Gastroesophageal sphincter (tissue), 4 donors: ENCODE measurements at regions not wholly inside any gene's neighbourhood (a gene's known extent, or its start where the extent isn't known, plus 50 kb on each side); places are given as distances from the start of the nearest gene placed in this dataset.

Experiments used
- ATAC-seq: fragments of 150-250 bp; one replicate; pipeline ENCODE4 v1.9.1; 2016; ENCODE audit warnings: mild to moderate bottlenecking, moderate library complexity
- H3K27ac ChIP-seq, 4 donors: fragments of 200-600 bp; sonication (generic) in 3 of 4; 1 replicate in 3 of 4; 2 replicates in 1 of 4; pipeline ENCODE4 v1.5.1; 2016 to 2019
- H3K27me3 ChIP-seq: fragments of 200-600 bp; sonication (generic); one replicate; pipeline ENCODE4 v1.5.1; 2019
- H3K36me3 ChIP-seq, 2 donors: fragments of 200-600 bp; sonication (generic); one replicate each; pipeline ENCODE4 v1.5.1; 2019; ENCODE audit warnings: control low read depth in 1 of 2
- H3K4me1 ChIP-seq, 3 donors: fragments of 200-600 bp; sonication (generic); 1 replicate in 2 of 3; 2 replicates in 1 of 3; pipeline ENCODE4 v1.5.1; 2016 to 2019; ENCODE audit warnings: control low read depth in 2 of 3
- H3K4me3 ChIP-seq, 2 donors: fragments of 200-600 bp; sonication (generic); one replicate each; pipeline ENCODE4 v1.5.1; 2019; ENCODE audit warnings: mild to moderate bottlenecking in 1 of 2, moderate library complexity in 1 of 2
- H3K9me3 ChIP-seq, 3 donors: fragments of 200-600 bp; sonication (generic); one replicate each; pipeline ENCODE4 v1.5.1; 2017 to 2019; ENCODE audit warnings: control low read depth in 2 of 3
- EP300 ChIP-seq: sonication (generic); formaldehyde crosslinking; IDR thresholded peaks from one replicate; pipeline ENCODE4 v1.6.1; 2017; ENCODE audit warnings: antibody characterized with exemption, mild to moderate bottlenecking
- POLR2A ChIP-seq, 2 donors: fragments of 450-650 bp; IDR thresholded peaks; one replicate each; pipeline ENCODE4 v1.6.1; 2017; ENCODE audit warnings: antibody characterized with exemption in 2 of 2, mild to moderate bottlenecking in 2 of 2, moderate library complexity in 1 of 2
- POLR2AphosphoS5 ChIP-seq: sonication (generic); formaldehyde crosslinking; IDR thresholded peaks from one replicate; pipeline ENCODE4 v1.6.1; 2017; ENCODE audit warnings: antibody characterized with exemption
- WGBS, 2 donors: methylation state at CpG; one replicate each; pipeline ENCODE4 v1.1.5; 2018; ENCODE audit warnings: low coverage in 1 of 2; 5-methylcytosine and 5-hydroxymethylcytosine counted together
- TF ChIP-seq, protein P1 (sequence below), 4 experiments: fragments of 200-600 bp in 2 of 4; fragments of 450-650 bp in 2 of 4; sonication (generic) in 1 of 4; IDR thresholded peaks; one replicate each; pipeline ENCODE4 v1.5.1; 2017 to 2019; ENCODE audit warnings: antibody characterized with exemption in 4 of 4, mild to moderate bottlenecking in 2 of 4, moderate library complexity in 2 of 4

DNA sequence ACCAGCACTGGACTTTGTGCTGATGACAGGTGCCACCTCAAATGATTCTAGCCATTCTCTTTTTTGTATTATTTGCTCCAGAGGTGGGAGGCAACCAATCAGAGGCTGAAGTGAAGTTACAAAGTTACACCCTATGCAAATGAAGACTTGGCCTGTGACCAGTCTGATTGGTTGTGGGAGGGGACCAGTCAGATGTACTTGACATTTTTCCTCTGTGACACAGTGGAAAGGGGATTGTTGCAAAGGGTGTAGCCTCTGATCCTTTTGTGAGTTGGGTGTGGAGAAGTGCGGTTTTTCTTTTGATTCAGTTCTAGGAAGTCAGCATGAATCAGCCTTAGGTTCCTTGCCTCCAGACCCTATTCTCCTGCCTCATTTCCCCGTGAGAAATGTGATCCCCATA lies 244.0 kb downstream of the ARL6IP6 start:
- Histone ChIP-seq H3K9me3 (no peaks in the 10 kb centered on the region), H3K4me3 (no peak overlapping the region), H3K27me3 (no peaks in the 10 kb centered on the region), H3K36me3 (no peaks in the 10 kb centered on the region), H3K4me1 (no peaks in the 10 kb centered on the region), H3K27ac (no peak overlapping the region)
- 49 to 100% methylated on average over 1 to 2 of the region's 2 CpGs for WGBS, 2 donors
- TF ChIP-seq POLR2A (IDR thresholded peaks at IDR 0.05) (no peak), EP300 (no peak), POLR2AphosphoS5 (no peak)
- TF ChIP-seq, protein P1, sequence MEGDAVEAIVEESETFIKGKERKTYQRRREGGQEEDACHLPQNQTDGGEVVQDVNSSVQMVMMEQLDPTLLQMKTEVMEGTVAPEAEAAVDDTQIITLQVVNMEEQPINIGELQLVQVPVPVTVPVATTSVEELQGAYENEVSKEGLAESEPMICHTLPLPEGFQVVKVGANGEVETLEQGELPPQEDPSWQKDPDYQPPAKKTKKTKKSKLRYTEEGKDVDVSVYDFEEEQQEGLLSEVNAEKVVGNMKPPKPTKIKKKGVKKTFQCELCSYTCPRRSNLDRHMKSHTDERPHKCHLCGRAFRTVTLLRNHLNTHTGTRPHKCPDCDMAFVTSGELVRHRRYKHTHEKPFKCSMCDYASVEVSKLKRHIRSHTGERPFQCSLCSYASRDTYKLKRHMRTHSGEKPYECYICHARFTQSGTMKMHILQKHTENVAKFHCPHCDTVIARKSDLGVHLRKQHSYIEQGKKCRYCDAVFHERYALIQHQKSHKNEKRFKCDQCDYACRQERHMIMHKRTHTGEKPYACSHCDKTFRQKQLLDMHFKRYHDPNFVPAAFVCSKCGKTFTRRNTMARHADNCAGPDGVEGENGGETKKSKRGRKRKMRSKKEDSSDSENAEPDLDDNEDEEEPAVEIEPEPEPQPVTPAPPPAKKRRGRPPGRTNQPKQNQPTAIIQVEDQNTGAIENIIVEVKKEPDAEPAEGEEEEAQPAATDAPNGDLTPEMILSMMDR (IDR thresholded peaks at IDR 0.05): no peak
- ATAC-seq: no peak

DNA sequence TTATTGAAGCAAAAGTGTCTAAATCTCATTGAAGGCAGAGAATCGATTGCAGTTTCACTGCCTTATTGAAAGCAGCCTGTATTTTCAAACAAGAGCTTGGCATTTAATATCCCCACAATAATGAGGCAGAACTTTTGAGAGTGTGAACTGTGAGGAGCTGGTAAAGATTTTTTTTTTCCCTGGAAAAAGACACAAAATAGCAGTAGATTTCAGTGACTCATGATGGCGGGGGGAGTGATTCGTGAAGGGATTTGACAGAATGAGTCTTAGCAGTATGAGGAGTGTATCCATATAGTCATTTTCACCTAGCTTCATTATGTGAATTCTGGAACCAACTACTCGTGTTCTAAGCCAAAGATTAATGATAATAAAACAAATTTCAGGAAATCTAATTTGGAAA lies 242.9 kb downstream of the ARL6IP6 start:
- H3K27me3 ChIP-seq: no peaks in the 10 kb centered on the region
- H3K4me3 ChIP-seq: no peak overlapping the region
- no peaks in the 10 kb centered on the region for H3K9me3 ChIP-seq
- H3K27ac ChIP-seq: no peak overlapping the region
- no peaks in the 10 kb centered on the region for H3K36me3 ChIP-seq
- TF ChIP-seq EP300: no peak
- no peak for TF ChIP-seq POLR2A (IDR thresholded peaks at IDR 0.05)
- TF ChIP-seq, protein P1 (IDR thresholded peaks at IDR 0.05): no peak
- TF ChIP-seq POLR2AphosphoS5: no peak
- 49 to 60% methylated on average over 4 of the region's 4 CpGs for WGBS, 2 donors
- no peak for ATAC-seq
- no peaks in the 10 kb centered on the region for H3K4me1 ChIP-seq

DNA sequence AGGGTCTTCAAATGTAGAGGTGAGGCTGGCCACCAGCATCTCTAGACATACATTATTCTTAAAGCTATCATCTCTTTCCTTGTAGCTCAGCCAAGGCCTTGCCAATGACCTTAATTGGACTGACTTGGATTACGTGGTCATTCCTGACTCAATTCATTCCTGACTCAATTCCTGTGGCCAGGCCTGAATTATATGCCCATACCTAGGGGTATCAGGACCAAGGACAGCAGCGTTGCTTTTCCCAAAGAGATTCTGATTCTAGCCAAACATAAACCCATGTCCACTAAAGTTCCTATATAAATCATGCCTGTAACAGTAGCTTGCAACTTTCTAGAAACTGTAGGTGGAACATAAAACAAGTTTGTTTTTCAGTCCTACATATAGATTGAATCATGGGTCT lies 231.7 kb downstream of the ARL6IP6 start:
- Histone ChIP-seq H3K9me3 (no peaks in the 10 kb centered on the region), H3K4me3 (no peak overlapping the region), H3K36me3 (no peaks in the 10 kb centered on the region), H3K27me3 (no peaks in the 10 kb centered on the region), H3K27ac (no peak overlapping the region), H3K4me1 (no peaks in the 10 kb centered on the region)
- TF ChIP-seq, protein P1 (IDR thresholded peaks at IDR 0.05): no peak
- no peak for TF ChIP-seq EP300
- no peak for TF ChIP-seq POLR2A (IDR thresholded peaks at IDR 0.05)
- no peak for TF ChIP-seq POLR2AphosphoS5
- 27 to 29% methylated on average over 2 of the region's 2 CpGs for WGBS, 2 donors
- no peak for ATAC-seq

DNA sequence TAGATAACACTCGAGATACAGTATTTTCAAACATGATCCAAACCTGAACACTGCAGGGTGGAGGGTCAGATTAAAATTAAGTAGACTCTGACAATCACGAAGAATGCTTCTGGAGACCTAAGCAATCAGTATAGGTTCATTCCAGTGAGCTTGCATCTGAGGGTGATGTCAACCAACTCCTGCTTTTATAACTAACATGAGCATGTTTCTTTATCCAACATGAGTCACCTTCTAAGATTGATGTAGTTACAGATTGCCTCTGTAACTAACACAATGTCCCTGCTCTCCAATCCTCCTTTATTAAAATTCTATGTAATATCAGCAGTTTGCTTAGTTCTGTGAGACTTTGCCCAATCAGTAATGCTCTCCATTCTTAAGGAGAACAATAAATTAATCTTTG lies 225.7 kb downstream of the ARL6IP6 start:
- Histone ChIP-seq H3K27ac (no peak overlapping the region), H3K27me3 (no peaks in the 10 kb centered on the region), H3K36me3 (no peaks in the 10 kb centered on the region), H3K4me3 (no peak overlapping the region), H3K9me3 (no peaks in the 10 kb centered on the region), H3K4me1 (no peaks in the 10 kb centered on the region)
- TF ChIP-seq, protein P1 (IDR thresholded peaks at IDR 0.05): no peak
- TF ChIP-seq POLR2AphosphoS5 (no peak), POLR2A (IDR thresholded peaks at IDR 0.05) (no peak), EP300 (no peak)
- WGBS, 2 donors: 44 to 78% methylated on average over 2 of the region's 2 CpGs
- ATAC-seq: no peak

DNA sequence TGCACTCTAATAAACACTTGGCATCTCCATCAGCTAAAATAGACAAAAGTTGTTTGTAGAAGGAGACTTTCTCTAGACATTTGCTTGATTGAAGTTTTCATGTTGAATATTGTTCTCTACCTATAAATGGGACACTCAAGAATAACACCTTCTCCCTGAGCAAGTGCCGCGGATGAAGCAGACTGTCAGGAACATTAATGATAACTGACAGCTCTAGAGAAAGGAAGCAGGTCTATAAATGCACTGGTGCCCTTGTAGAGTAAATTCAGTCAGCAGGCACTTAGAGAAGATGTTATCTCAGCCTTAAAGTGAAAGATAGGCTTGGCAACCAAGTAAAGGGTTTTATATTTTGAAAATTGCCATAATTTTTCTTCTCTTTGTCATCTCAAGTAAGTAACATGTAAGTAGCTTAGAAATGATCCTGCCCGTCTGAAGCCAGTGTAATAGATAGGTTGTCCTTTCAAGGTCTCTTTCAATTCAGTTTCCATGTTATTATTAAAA lies 224.6 kb downstream of the ARL6IP6 start:
- TF ChIP-seq EP300 (no peak), POLR2AphosphoS5 (no peak), POLR2A (IDR thresholded peaks at IDR 0.05) (no peak)
- TF ChIP-seq, protein P1 (IDR thresholded peaks at IDR 0.05): no peak
- 50 to 85% methylated on average over 3 of the region's 3 CpGs for WGBS, 2 donors
- Histone ChIP-seq H3K27me3 (no peaks in the 10 kb centered on the region), H3K9me3 (peaks cover 0 to 3% (median 0%) of the 10 kb centered on the region in 3 donors), H3K4me3 (no peak overlapping the region), H3K4me1 (no peaks in the 10 kb centered on the region), H3K27ac (no peak overlapping the region), H3K36me3 (no peaks in the 10 kb centered on the region)
- no peak for ATAC-seq
